AG04450 (cell line): ENCODE measurements at regions not wholly inside any gene's neighbourhood (a gene's known extent, or its start where the extent isn't known, plus 50 kb on each side); places are given as distances from the start of the nearest gene placed in this dataset.

Experiments used
- CTCF ChIA-PET: fragments of 300-600, 350-600 bp; formaldehyde crosslinking; extraction: SDS; loops from one replicate; lab custom pipeline; 2022; ENCODE audit warnings: antibody characterized with exemption, inconsistent platforms; lab: Charles Lee
- POLR2A ChIA-PET: fragments of 350-600 bp; formaldehyde crosslinking; extraction: SDS; loops from one replicate; lab custom pipeline; 2021; ENCODE audit warnings: antibody characterized with exemption, inconsistent platforms; lab: Yijun Ruan, JAX
- DNase-seq: peaks from one replicate; pipeline ENCODE4 v3.0.0-alpha.2; 2011; ENCODE audit warnings: low read depth, low spot score
- H3K27ac ChIP-seq: one replicate; pipeline ENCODE4 v1.5.1; 2012; ENCODE audit warnings: low read depth, low read length, control low read depth
- H3K27me3 ChIP-seq: one replicate; pipeline ENCODE4 v1.6.0; 2012; ENCODE audit warnings: low read length; ENCODE audit not compliant: control insufficient read depth, insufficient read depth
- H3K4me3 ChIP-seq: 2 replicates; pipeline ENCODE4 v1.5.1; 2011; ENCODE audit warnings: mild to moderate bottlenecking, low read depth, low read length, control low read depth
- H3K9me3 ChIP-seq: 2 replicates; pipeline ENCODE4 v1.5.1; 2012; ENCODE audit warnings: low read length; ENCODE audit not compliant: control insufficient read depth, insufficient read depth
- TF ChIP-seq, protein P1 (sequence below): IDR thresholded peaks from 2 replicates; pipeline ENCODE4 v1.5.1; 2011; ENCODE audit warnings: low read depth, low read length, control low read depth, inconsistent platforms

DNA sequence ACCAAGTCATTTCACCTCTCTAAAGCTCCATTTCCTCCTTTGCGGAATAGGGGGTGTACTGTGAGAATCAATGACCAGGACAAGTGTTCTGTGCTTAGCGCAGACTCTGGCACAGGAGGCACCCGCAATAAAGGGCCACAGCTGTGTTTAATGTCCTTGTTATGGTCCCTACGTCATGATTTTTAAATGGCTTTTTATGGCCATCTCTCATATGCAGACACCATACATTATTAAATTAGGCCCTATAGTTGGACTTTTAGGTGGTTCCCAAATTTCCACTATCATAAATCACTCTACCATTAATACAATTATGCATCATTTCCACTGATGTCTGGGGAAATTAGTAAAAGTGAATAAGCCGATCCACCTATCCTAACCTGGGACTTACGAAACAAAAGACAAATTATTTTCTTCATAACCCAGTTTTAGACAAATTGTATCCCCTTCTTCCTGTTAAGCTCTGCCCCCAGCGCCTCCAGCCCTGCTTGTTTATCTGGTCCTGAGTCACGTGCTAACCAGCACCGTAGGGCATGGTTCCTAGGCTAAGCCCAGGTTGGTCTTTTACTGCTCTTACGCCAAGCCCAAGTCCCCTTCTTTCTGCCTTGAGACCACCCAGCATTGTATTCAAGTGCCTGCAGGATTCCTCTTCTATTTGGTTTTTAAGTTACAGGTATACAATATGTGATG is 278.3 kb downstream of the SHQ1 start:
- ChIA-PET POLR2A (no interaction called here), CTCF (no interaction called here)
- DNase-seq: no peak
- TF ChIP-seq, protein P1, sequence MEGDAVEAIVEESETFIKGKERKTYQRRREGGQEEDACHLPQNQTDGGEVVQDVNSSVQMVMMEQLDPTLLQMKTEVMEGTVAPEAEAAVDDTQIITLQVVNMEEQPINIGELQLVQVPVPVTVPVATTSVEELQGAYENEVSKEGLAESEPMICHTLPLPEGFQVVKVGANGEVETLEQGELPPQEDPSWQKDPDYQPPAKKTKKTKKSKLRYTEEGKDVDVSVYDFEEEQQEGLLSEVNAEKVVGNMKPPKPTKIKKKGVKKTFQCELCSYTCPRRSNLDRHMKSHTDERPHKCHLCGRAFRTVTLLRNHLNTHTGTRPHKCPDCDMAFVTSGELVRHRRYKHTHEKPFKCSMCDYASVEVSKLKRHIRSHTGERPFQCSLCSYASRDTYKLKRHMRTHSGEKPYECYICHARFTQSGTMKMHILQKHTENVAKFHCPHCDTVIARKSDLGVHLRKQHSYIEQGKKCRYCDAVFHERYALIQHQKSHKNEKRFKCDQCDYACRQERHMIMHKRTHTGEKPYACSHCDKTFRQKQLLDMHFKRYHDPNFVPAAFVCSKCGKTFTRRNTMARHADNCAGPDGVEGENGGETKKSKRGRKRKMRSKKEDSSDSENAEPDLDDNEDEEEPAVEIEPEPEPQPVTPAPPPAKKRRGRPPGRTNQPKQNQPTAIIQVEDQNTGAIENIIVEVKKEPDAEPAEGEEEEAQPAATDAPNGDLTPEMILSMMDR: no peak
- Histone ChIP-seq H3K27ac (no peak overlapping the region), H3K9me3 (peaks cover 3% of the 10 kb centered on the region; the same call in 1 of the 2 replicates), H3K27me3 (peaks cover 6% of the 10 kb centered on the region), H3K4me3 (no peak overlapping the region)

DNA sequence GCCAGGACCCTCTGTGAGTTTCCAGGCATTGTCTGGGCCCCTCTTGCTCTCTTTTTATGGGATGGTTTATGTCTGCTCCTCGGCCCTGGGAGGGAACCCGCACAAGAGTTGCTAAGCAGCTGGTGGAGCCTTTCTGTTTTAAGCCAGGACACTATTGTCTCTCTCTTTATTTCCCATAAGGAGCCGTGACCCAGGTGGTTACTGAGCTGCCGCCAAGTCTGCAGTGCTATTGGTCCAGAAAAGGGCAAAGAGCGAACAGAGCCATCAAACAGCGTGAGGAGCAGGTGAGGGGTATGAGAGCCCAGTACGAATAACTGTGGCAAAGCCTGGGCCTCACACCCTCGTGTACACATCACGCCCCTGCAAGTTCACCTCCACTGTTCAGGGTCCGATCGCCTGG is 280.2 kb downstream of the SHQ1 start:
- TF ChIP-seq, protein P1: no peak
- Histone ChIP-seq H3K27me3 (peaks cover 7% of the 10 kb centered on the region), H3K4me3 (no peak overlapping the region), H3K9me3 (peaks cover 3% of the 10 kb centered on the region; the same call in 1 of the 2 replicates), H3K27ac (no peak overlapping the region)
- ChIA-PET POLR2A (no interaction called here), CTCF (no interaction called here)
- no peak for DNase-seq

DNA sequence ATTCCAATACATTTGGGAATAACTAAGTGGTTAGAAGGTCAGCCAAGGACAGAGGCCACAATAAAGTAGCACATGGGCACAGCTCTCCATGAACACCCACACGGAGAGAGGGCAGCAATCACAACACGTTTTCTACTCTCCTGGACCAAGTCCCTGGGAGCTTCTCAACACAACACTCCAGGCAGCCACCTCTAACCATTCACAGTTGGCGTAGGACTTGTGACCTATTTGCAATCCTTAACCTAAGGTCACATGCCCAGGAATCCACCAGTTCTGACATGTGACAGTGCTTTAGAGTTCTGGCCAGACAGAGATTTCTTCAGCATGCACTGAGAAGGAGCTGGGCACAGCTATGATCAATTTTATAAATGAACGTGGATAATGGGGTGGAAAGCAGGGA is 280.8 kb downstream of the SHQ1 start:
- no peak for DNase-seq
- no peak overlapping the region for H3K4me3 ChIP-seq
- peaks cover 7% of the 10 kb centered on the region for H3K27me3 ChIP-seq
- TF ChIP-seq, protein P1: no peak
- H3K9me3 ChIP-seq: peaks cover 3% of the 10 kb centered on the region; the same call in 1 of the 2 replicates
- POLR2A ChIA-PET: no interaction called here
- no peak overlapping the region for H3K27ac ChIP-seq
- CTCF ChIA-PET: no interaction called here

DNA sequence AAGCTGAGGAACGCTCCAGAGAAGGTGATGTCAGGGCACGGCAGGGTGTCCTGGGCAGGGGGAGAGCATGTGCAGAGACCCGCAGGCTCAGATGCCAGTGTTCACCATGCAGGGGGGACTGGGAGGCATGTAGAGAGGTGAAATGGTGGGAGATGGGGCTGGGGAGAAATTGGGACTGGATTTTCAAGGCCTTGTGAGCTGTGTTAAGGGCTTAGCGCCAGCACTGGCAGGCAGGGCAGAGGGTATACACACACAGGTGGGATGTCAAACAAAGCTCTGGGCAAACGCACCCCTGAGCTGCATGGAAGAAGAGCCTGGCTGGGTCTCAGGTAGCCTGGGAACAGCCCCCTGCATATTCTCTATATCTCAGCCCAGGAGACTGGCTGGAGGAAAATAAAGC is 282.7 kb downstream of the SHQ1 start:
- CTCF ChIA-PET: no interaction called here
- POLR2A ChIA-PET: no interaction called here
- H3K27ac ChIP-seq: no peak overlapping the region

More for the DNA sequence above, 282.7 kb downstream of the SHQ1 start:
- Histone ChIP-seq H3K4me3 (no peak overlapping the region), H3K27me3 (peaks cover 12% of the 10 kb centered on the region), H3K9me3 (peaks cover 2% of the 10 kb centered on the region; the same call in 1 of the 2 replicates)
- TF ChIP-seq, protein P1: no peak
- no peak for DNase-seq
